GM10266 (cell line): ENCODE measurements at regions not wholly inside any gene's neighbourhood (a gene's known extent, or its start where the extent isn't known, plus 50 kb on each side); places are given as distances from the start of the nearest gene placed in this dataset.

ENCODE experiments used
- DNase-seq: peaks from one replicate; pipeline ENCODE4 v3.0.0; 2012; ENCODE audit errors: extremely low spot score
- CTCF ChIP-seq: IDR thresholded peaks from 2 replicates; pipeline ENCODE4 v1.5.1; 2012; ENCODE audit warnings: mild to moderate bottlenecking, low read depth; ENCODE audit not compliant: control insufficient read depth, insufficient read depth; ENCODE audit errors: missing control alignments

GRCh38 chr18:73908323-73908722 lies 239.3 kb downstream of the FBXO15 start:
- no peak for TF ChIP-seq CTCF
- no peak for DNase-seq

- TF ChIP-seq CTCF = no peak
- no peak for DNase-seq
These were observed 246.1 kb downstream of the FBXO15 start for GRCh38 chr18:73901566-73901965.

- TF ChIP-seq CTCF = no peak
- DNase-seq = no peak
These were observed 246.5 kb downstream of the FBXO15 start for GRCh38 chr18:73901151-73901550.

- DNase-seq = no peak
- no peak for TF ChIP-seq CTCF
These were observed 247.4 kb downstream of the FBXO15 start for GRCh38 chr18:73900106-73900835.

GRCh38 chr18:73897517-73897916 lies 250.1 kb downstream of the FBXO15 start:
- TF ChIP-seq CTCF = no peak
- DNase-seq = no peak

- no peak for DNase-seq
- no peak for TF ChIP-seq CTCF
These were observed 250.9 kb downstream of the FBXO15 start for GRCh38 chr18:73896685-73897084.

GRCh38 chr18:73895701-73896100 lies 251.9 kb downstream of the FBXO15 start:
- DNase-seq = no peak
- TF ChIP-seq CTCF = no peak
